HG03108 (cell line): ENCODE measurements at regions not wholly inside any gene's neighbourhood (a gene's known extent, or its start where the extent isn't known, plus 50 kb on each side); places are given as distances from the start of the nearest gene placed in this dataset.
"Not testable (repeated sequence)": the region's sequence is repeated elsewhere in the genome, so short reads cannot be mapped to it uniquely, and the experiment has no call there.

Experiments used
- ATAC-seq: cut with Tn5 transposase; IDR thresholded peaks from one replicate; pipeline ENCODE4 v1.9.1; 2021; ENCODE audit warnings: moderate library complexity; ENCODE audit not compliant: unreplicated experiment

DNA sequence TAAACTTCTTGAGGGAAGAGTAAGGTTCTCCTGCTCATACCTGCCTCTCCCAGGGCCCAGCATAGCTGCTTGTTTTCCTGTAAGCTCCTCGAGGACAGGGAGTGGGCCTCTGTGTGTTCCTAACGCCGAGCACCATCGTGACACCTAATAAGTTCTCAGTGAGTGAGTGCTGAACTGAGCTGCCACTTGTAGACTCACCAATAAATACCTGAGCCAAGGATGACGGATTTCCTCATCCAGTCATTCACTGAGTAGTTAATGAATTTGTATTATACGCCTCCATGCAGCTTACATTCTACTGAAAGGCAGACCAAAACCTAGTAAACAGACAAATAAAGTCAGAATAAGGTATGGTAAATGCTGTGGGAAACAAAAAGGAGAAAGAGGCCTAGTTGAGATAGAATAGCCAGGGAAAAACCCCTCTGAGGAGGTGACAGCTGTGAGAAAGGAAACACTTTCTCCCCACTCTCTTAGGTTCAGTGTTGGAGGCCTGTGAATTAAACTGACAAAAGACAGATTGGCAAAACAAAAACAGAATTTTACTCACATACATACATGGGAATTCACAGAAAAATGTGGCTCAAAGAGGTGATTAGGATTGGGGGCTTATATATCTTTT, 138.6 kb downstream of the B3GNT2 start:
- peak; percentile 74 for ATAC-seq

DNA sequence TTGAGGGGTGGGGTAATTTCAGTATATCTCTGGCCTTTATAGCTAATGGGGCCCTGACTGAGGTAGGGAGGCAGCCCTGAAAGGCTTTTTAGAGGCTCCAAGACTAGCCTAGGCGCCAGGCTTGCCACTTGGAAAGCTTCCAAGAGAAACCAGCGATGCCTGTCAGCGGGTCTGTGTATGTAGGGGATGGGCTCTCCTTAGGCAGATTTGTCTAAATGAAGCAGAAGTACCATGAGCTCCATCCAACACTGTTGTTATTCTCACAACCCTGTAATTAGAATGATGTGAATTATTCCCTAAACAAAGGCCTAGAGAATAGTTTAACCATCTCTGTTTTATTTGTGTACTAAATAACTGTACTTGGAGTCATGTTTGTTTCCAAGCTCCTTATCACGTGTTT, 138.1 kb downstream of the B3GNT2 start:
- ATAC-seq: no peak

DNA sequence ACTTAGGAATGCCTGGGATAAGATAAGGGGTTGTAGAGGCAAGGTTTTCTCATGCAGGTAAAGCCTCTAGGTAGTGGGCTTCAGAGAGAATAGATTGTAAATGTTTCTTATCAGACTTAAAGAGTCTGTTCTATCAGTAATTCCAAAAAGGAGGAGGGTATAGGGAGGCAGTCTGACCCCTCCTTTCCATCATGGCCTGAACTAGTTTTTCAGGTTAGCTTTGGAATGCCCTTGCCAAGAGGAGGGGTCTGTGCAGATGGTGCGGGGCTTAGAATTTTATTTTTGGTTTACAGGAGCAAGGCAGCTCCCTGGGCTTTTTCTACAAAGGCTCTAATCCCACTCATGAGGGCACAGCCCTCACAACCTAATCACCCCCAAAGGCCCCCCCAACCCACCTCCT, 135.0 kb downstream of the B3GNT2 start:
- ATAC-seq: no peak

DNA sequence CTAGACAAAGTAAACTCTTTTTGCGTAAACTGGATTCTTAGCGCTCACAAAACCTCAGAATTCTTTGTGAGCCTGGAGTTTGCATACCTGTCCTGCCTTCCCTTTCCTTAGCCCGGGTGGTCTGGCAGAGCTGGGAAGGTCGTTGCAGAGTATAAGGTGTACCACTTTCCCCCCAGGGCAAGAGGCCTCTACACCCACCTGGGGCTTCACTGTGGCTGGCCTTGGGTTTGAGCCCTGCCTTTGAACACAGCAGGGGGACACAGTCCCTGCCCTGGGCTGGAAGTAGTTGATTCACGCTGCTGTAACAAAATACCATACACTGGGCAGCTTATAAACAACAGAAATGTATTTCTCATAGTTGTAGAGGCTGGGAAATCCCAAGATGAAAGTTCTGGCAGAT, 133.9 kb downstream of the B3GNT2 start:
- ATAC-seq: no peak

DNA sequence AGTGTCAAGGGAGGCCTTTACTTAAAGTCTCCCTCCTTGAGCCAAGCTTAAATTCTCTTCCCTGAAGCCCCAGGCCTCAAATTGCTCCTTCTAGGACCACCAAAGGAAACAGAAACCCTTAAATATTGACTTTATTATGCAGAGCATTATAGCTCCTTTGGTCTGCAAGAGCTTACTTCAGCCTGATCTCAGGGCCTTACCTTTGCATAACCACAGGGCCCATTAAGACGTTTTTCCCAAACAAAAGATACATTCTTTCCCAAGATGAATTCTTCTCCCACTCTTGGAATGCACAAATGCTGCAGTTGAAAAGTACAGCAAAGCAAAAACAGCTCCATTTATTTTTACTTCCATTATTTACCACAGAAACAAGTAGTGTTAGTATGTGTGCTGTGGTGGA, 130.8 kb downstream of the B3GNT2 start:
- ATAC-seq: no peak

DNA sequence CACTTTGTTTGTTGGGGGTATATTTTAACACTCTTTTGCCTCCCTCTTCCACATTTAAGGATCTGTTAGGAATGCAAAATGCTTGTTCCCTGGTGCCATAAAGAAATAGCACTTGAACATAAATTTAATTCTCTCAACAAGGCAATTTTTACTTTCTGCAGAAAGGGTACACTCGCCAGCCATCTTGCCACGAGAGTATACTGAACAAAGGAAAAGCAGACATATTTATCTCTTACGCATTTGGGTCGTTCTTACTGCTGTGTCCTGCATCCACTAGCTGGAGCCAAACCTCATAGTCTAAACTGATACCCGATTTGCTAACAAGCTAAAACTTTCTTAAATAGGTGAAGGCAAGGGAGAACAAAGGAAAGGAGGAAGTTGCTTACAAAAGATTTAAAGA, 129.5 kb downstream of the B3GNT2 start:
- no peak for ATAC-seq

DNA sequence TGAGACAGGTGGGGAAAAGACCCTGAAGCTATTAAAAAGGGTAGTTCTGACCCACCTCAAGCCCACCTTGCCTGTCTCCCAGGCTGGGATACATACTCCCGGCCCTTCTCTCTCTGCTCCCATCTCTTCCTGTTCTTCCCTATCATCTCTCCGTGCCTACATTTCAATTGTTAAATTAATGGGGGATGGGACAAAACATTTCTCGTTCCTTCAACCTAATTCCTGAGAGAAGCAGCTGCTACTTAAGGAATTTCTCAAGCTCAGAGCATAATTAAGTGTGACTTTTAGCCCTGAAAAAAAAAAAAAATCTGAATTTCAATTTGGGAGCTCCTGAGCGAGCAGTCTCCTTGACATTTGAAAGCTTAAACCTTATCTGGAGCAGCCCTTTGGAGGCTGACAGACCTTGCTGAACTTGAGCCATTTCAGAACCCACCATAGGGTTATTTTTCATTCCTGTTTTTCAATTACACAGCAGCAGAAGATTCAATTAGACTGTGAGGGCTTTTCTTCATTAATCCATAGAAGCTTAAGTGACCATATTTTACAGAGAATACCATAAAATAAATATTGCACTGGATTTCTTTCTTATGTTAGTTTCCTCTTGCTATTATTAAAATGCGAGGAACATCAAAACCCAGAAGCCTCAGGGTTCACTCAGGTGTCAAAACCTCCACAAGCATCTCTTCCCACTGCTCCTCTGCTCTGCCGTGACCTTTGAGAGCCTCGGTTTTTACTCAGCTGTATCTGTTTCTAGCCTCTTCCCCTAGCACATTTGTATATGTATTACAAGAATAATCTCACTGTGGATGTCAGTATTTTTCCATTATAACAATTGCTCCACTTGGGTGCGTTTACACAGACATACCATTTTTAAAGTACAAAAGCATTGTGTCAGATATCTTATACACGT, 125.7 kb downstream of the B3GNT2 start:
- ATAC-seq: no peak

DNA sequence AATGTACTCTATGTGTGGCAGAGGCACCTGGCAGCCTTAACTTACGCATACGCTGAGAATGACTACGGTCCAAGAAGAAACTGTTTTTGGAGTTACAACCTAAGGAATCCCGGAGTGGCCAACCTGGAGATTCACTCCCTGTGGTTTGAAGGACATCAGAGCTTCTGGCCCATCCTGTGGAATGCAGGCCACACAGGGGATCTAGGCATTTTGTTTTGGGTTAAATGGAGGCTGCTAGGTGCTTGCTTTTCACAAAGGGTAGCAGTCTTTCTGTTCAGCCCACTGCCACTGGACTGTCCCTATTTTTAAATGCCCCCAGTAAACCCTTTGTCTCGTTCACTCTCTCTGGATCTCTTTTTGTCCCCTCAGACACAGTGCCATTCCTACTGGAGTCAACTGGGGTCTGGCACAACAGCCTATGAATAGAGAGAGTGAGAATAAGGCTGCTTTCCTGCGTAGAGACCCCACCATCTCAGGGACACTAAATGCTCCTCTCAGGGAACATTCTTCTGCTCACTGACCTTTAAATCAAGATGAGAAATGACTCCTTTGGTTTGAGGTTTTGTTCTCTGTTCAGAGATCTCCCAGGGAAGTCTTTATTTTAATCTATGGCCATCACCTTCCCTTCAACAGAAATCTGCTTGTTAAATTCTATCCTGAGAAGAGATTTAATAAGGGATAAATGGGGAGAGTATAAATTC, 124.9 kb downstream of the B3GNT2 start:
- ATAC-seq: no peak

DNA sequence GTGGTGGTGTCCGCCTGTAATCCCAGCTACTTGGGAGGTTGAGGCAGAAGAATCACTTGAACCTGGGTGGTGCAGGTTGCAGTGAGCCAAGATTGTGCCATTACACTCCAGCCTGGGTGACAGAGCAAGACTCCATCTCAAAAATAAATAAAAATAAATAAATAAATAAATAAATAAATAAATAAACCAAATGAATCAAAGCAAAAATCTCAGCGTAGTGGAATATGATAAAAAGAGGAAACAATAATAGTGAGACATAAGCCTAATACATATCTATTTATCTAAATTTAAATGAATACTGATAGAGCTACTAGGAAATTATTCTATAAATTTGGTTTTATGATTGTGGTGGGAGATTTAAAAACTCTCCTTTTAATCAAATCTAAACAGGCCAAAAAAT, 124.2 kb downstream of the B3GNT2 start:
- ATAC-seq: not testable (repeated sequence)

DNA sequence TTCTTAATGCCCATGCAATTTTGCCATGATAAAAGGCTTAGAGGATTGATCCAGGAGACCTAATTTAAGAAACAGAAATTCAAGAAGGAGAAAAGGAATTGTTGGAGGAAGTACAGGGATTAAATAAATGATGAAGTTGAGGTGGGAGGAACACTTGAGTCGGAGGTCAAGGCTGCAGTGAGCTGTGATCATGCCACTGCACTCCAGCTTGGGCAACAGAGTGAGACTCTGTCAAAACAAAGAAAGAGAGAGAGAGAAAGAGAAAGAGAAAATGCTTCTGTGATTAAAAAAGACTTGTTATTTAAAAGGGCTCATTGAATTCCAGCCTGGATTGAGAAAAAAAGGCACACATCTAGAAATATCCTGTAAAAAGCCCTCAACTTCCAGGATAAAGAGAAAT, 123.2 kb downstream of the B3GNT2 start:
- no peak for ATAC-seq

DNA sequence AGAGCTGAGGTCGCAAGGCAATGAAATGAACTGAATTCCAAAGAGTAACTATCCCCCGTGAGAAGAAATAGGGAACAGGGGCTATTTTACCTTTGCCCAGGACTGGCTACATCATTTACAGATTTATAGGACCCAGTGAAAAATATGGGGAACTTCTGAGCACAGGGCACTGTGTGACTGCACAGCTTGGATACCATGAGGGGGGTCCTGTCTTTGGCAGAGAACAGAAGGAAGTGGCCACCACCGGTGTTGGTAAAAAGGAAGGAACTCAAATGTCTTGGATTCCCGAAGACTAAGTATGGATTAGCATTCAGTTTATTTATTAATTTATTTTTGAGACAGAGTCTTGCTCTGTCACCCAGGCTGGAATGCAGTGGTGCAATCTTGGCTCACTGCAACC, 119.6 kb downstream of the B3GNT2 start:
- no peak for ATAC-seq

DNA sequence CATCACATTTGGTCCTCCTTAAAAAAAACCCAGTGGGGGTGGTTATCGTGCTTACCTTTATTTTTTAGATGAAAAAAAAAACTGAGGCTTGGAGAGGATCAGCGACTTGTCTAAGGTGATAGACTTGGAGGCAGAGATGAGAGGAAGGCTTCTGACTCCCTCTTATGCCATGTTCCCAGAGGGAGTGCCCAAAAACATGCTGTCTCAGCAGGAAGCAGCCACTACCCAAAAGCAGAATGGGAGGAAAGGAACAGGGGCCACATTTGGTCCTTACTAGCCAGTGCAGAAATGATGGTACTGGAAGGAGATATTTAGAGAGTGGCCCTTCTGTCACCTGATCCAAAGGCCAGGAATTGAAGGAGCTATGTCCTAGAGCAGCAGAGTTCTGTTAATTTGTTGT, 118.4 kb downstream of the B3GNT2 start:
- no peak for ATAC-seq

DNA sequence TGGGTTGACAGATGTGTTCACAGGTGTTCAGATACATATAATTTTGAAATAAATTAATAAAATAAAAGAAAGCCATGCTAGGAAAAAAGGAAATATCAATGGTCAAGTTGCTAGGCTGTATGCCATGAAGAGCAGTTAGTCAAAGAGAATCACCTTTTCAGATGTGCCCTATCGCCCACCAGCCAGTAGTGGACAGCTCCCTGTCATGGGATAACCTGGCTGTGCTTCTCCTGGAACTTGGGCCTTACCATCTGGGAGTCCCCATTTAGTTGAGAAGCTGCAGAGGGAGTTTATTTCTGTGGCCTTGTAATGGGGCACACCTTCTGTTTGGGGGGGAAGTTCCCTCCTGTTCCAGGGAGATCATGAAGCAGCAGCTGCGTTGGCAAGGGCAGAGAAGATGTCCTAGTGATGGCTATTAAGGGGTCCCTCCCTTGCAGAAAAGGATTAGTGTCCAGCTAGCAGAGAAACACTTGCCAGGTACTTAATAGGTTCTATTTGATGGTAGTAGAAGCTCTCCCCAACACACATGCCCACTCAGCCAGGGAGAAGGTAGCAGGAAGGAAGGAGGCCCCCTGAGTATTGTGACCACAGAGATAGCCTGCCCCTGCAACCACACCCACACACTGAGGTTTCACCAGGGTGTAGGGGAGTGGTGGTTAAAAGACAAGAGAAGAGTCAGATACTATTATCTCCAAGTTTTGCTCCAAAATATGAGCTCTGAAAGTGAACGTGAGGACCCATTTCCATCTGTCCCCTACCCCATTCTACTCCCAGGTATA, 117.7 kb downstream of the B3GNT2 start:
- ATAC-seq: peak; percentile 68

DNA sequence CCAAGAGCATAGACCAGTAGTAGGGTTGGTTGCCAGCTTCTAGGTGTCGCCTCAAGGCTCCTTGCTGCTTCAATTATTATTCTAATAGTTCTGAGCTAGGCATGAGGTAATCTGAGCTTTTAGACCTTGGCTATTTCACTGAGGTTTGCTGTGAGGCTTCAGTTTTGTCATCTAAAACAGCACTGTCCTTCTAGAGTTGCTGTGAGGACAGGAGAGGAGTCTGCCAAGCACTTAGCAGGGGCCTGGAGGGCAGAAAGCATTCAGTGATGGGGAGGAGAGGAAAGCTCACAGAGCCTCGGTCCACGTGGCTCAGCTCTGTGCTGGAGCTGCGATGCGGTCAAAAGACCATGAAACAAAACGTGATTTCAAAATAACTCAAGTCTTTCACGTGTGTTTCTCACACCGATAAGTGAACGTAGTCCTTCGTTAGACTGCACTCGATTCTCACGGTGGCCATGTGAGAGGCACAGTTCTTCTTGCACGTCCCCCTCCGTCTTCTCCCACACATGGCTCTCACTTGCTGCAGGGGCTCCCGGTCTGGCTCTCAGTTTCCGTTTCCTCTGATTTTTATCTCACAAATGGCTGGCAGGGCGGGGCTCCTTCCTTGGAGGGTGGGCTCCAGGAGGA, 113.7 kb downstream of the B3GNT2 start:
- ATAC-seq: peak; percentile 39

DNA sequence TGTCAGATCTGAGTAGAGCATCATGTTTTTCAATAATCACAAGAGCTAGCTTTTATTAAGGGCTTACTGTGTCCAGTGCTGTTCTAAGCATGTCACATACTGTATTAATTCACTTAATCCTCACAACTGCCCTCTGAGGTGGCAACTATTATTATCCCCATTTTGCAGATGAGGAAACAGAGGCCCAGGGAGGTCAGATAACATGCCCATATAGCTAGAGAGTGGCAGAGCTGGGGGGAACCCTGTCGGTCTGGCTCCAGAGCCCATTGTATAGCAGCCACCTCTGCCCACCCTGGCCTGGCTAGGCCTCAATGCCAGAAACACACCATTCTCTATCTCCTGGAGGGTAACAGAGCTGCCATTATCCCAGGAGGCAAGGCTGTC, 113.2 kb downstream of the B3GNT2 start:
- no peak for ATAC-seq

DNA sequence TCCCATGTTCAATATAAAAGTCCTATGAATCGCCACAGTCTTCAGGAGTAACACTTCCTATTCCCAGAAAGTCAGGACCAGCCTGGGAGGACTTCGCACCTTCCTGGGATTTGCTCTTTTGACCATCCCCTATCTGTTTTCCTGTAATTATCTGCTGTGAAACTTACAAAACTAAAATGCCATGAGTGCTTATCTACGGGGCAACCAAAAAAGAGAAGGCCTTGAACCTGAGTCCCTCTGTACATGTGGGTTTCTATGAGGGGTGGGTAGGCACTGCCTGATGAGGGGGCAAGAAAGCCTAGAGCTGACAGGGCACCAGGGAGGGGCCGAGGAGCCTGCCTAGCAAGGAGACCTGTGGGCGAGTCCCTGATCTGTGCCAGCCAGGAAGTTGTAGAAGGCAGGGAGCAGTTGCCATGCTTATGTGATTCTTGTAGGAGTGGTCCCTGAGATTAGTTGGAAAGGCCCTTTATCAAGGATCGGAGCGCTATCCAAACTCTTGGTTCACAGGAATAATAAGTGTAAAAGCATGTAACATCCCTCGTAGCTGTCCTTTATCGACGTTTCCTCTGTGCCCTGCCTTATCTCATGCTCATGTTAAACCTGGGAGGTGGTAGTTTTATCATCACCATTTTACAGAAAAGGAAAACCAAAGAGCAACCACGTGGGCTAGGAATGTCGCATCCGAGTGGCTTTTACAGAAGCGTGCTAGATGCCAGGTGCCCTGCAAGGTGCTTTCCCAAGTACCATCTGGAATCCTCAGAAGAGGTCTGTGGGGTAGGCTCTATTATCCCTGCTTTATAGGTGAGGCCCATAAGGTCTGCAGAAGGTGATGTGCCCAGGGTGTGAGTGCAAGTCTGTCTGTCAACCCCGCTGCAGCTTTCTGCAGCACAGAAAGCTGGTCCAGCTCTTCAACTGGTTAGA, 111.8 kb downstream of the B3GNT2 start:
- ATAC-seq: no peak

DNA sequence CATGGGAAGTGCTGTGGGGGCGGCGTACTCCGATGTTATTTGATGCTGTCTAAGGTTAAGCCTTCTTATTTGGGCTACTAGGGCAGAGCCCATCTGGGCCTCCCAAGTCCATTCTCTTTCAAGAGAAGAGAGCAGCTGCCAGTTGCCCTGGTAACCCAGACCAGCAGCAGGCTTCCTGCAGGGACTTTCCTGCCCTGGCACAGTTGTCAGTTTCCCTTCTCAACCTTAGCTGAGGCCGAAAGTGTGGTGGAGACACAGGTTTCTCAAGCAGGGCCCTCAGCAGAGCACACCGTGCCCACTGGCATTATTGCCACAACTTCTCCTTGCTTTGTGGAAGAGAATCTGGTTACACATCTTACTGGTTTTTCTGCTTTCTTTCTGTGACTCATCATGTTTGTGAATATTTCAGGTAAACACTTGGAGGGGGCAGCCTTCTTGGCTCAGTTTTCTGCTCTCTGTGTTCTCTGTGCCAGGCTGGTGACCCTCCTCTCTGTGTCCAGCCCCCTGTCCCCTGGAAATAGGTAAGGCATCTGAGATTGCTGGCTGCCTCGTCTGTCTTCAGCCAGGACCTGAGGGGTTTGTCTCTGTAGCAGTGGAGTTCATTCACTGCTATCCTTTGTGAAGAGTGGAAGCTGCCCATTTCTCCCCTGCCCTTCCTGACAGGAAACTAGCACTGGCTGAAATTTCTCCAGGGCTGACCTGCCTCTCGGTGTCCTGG, 111.0 kb downstream of the B3GNT2 start:
- ATAC-seq: peak; percentile 38

DNA sequence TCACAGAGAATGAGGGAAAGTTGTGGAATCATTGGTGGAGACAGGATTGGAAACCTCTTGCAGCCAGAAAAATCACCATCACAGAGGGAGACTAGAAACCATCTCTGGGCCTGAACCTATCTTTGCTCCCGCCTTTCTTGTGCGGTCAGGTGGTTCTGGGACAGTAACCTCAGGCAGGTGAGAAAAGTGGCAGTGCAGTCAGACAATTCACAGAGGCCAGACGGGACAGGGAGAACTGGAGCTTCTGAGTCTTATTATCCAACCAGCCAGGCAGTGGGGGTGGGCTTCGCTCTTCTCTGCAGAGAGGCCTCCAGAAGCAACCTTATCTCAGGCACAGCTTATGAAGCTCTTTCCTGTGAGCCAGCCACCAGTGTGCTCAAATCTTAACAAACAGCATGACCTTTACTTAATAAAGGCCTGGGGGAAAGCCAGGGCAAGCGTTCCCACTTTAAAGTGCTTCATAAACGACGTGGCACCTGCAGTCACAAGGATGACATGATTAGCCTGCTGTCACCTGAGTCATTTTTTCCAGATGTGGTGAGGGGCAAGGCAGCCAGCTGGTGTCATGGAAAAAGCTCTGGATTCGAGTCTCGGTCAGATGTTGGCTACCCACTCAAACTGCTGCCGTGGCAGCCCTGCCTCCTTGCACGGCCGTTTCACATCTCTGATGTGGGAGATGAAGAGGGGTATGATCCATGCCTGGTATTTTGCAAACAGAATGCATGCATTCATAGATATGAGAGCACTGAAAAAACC, 109.7 kb downstream of the B3GNT2 start:
- no peak for ATAC-seq
